GM23248 (cell line): ENCODE measurements at regions not wholly inside any gene's neighbourhood (a gene's known extent, or its start where the extent isn't known, plus 50 kb on each side); places are given as distances from the start of the nearest gene placed in this dataset.

Experiments used
- DNase-seq: peaks from one replicate; pipeline ENCODE4 v3.0.0-alpha.2; 2015
- H2AFZ ChIP-seq: fragments of 200-600 bp; sonication (generic); 2 replicates; pipeline ENCODE4 v1.6.1; 2016; ENCODE audit warnings: antibody characterized with exemption
- H3F3A ChIP-seq: fragments of 200-600 bp; sonication (generic); 2 replicates; pipeline ENCODE4 v1.6.1; 2016; ENCODE audit warnings: mild to moderate bottlenecking, antibody characterized with exemption, mixed run types; ENCODE audit not compliant: insufficient read depth
- H3K27ac ChIP-seq: fragments of 200-600 bp; sonication (generic); 2 replicates; pipeline ENCODE4 v1.5.1; 2016; ENCODE audit warnings: mild to moderate bottlenecking
- H3K27me3 ChIP-seq: fragments of 200-600 bp; sonication (generic); replicated peaks from 2 replicates; pipeline ENCODE4 v1.6.1; 2016; ENCODE audit warnings: mild to moderate bottlenecking; ENCODE audit not compliant: insufficient read depth
- H3K36me3 ChIP-seq: fragments of 200-600 bp; sonication (generic); 2 replicates; pipeline ENCODE4 v1.6.1; 2016; ENCODE audit warnings: low read depth, mild to moderate bottlenecking
- H3K4me1 ChIP-seq: fragments of 200-600 bp; sonication (generic); 2 replicates; pipeline ENCODE4 v1.6.1; 2016; ENCODE audit warnings: mild to moderate bottlenecking; ENCODE audit not compliant: insufficient read depth
- H3K4me2 ChIP-seq: fragments of 200-600 bp; sonication (generic); one replicate; pipeline ENCODE4 v1.6.1; 2016; ENCODE audit warnings: mild to moderate bottlenecking; ENCODE audit not compliant: unreplicated experiment
- H3K4me3 ChIP-seq: fragments of 200-600 bp; sonication (generic); 2 replicates; pipeline ENCODE4 v1.5.1; 2016; ENCODE audit warnings: mild to moderate bottlenecking
- H3K79me2 ChIP-seq: fragments of 200-600 bp; sonication (generic); 2 replicates; pipeline ENCODE4 v1.6.1; 2016; ENCODE audit warnings: mild to moderate bottlenecking; ENCODE audit not compliant: insufficient read depth
- H3K9ac ChIP-seq: fragments of 200-600 bp; sonication (generic); 2 replicates; pipeline ENCODE4 v1.6.1; 2016; ENCODE audit warnings: mild to moderate bottlenecking
- H3K9me2 ChIP-seq: fragments of 200-600 bp; sonication (generic); 2 replicates; pipeline ENCODE4 v1.6.1; 2016; ENCODE audit warnings: mixed run types, mild to moderate bottlenecking, moderate library complexity; ENCODE audit not compliant: insufficient read depth
- H3K9me3 ChIP-seq: fragments of 200-600 bp; sonication (generic); one replicate; pipeline ENCODE4 v1.6.1; 2017; ENCODE audit warnings: low read depth
- H4K20me1 ChIP-seq: fragments of 200-600 bp; sonication (generic); 2 replicates; pipeline ENCODE4 v1.6.0; 2016; ENCODE audit not compliant: insufficient read depth
- EZH2 ChIP-seq: fragments of 200-600 bp; sonication (generic); IDR thresholded peaks from 2 replicates; pipeline ENCODE4 v1.6.1; 2018; ENCODE audit warnings: antibody characterized with exemption, mild to moderate bottlenecking; ENCODE audit not compliant: insufficient read depth, poor library complexity, severe bottlenecking
- EZH2phosphoT487 ChIP-seq: fragments of 200-600 bp; sonication (generic); IDR thresholded peaks from 2 replicates; pipeline ENCODE4 v1.6.1; 2018; ENCODE audit warnings: antibody characterized with exemption, moderate library complexity, mild to moderate bottlenecking, low read depth; ENCODE audit not compliant: insufficient read depth
- WGBS, 2 experiments: methylation state at CpG; one replicate each; pipeline ENCODE4 v1.1.6; 2015 to 2017; ENCODE audit warnings: low lambda C conversion rate in 2 of 2, low coverage in 1 of 2; ENCODE audit errors: missing lambda C conversion rate in 2 of 2; 5-methylcytosine and 5-hydroxymethylcytosine counted together
- in situ Hi-C: fragments of 300-500 bp; cut with MboI; formaldehyde crosslinking; loops from 2 replicates; pipeline ENCODE4 v1.15.0; 2020

DNA sequence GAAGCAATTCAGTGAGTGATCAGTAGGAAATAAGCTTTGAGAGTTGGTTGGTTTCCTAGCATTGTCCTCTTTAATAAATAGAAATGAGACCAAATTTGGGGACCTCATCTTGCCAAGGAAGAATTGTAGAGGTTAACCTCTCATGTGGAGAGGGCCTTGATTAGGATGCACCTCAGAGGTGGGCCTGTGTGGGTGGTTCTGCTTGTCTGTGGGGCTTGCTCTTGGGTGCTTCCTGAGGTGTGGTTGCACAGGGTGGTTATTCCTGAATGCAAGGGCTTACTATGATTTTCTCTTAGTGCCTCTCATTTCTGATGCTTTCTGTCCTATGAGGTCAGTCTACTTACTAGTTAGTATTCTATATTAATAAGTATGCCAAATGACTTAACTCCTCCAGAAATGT, 89.6 kb upstream of the MGAT5 start:
- Histone ChIP-seq H4K20me1 (no peaks in the 10 kb centered on the region), H3K36me3 (no peaks in the 10 kb centered on the region), H3K4me1 (0 out of 2 replicates have a peak, but pooled peaks cover 4% of the 10 kb centered on the region), H3K9ac (no peak overlapping the region), H3K9me2 (no peaks in the 10 kb centered on the region), H2AFZ (no peak overlapping the region), H3K4me3 (no peak overlapping the region), H3K9me3 (no peaks in the 10 kb centered on the region), H3K27me3 (no peaks in the 10 kb centered on the region), H3K27ac (no peak overlapping the region), H3K4me2 (no peak overlapping the region), H3K79me2 (peaks cover 45% of the 10 kb centered on the region), H3F3A (no peaks in the 10 kb centered on the region)
- TF ChIP-seq EZH2 (no peak), EZH2phosphoT487 (no peak)
- in situ Hi-C loops = no loop called here
- DNase-seq = no peak

DNA sequence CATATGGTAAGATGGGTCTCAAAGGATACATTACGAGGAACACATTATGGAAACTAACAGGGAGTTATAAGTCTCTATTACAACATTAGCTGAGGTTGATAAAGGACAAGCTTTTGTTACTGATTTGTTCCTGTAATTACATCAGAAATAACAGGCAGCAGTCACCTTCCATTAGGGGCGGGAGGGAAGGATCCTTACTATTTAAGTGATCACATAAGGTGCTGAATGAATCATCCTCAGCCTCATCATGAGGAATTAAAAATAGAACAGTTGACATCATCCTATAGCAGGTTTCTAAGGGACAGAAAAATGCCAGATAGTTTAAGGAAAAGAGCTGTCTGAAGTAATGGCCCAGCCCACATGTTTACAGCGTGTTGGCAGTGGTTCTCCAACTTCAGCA, 86.9 kb upstream of the MGAT5 start:
- no peaks in the 10 kb centered on the region for H3F3A ChIP-seq
- in situ Hi-C loops = no loop called here
- DNase-seq = peak; percentile 57

DNA sequence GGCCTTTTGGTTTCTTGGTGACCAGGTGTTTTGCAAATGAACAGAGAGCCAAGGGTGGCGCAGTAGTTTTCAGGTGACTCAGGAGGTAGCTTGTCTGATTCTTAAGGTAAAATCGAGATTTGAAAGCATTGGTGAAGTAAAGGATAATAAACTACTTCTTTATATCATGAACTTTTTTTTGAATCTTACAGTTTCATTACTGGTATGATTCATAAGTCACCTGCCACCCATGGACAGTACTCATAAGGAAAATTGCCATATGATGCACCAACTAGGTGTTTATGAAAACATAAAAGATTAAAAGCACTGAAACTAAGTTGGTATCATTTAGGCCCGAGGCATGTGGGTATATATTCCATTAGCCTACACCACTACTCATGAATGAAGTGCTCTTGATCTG, 84.1 kb upstream of the MGAT5 start:
- Histone ChIP-seq H3K4me3 (no peak overlapping the region), H2AFZ (no peak overlapping the region), H3K9me2 (no peaks in the 10 kb centered on the region), H3K4me2 (no peak overlapping the region), H3K4me1 (0 out of 2 replicates have a peak, but pooled peaks cover 4% of the 10 kb centered on the region), H4K20me1 (no peaks in the 10 kb centered on the region), H3F3A (no peaks in the 10 kb centered on the region), H3K27ac (no peak overlapping the region), H3K79me2 (peaks cover 20% of the 10 kb centered on the region), H3K9ac (no peak overlapping the region), H3K27me3 (no peaks in the 10 kb centered on the region), H3K36me3 (no peaks in the 10 kb centered on the region), H3K9me3 (no peaks in the 10 kb centered on the region)
- TF ChIP-seq EZH2 (no peak), EZH2phosphoT487 (no peak)
- 78 to 79% methylated on average over 3 of the region's 3 CpGs for WGBS, 2 experiments
- in situ Hi-C loops = no loop called here
- DNase-seq = no peak

More for the DNA sequence above, 86.9 kb upstream of the MGAT5 start:
- Histone ChIP-seq H3K27me3 (no peaks in the 10 kb centered on the region), H3K4me2 (no peak overlapping the region), H3K79me2 (peaks cover 29% of the 10 kb centered on the region), H3K36me3 (no peaks in the 10 kb centered on the region), H3K9me3 (no peaks in the 10 kb centered on the region), H3K9ac (no peak overlapping the region), H2AFZ (no peak overlapping the region), H4K20me1 (no peaks in the 10 kb centered on the region), H3K27ac (no peak overlapping the region), H3K9me2 (no peaks in the 10 kb centered on the region), H3K4me1 (0 out of 2 replicates have a peak, but pooled peaks cover 4% of the 10 kb centered on the region), H3K4me3 (no peak overlapping the region)
- no peak for TF ChIP-seq EZH2
- TF ChIP-seq EZH2phosphoT487 = no peak
- WGBS, 2 experiments = 96 to 98% methylated on average over 3 of the region's 3 CpGs

DNA sequence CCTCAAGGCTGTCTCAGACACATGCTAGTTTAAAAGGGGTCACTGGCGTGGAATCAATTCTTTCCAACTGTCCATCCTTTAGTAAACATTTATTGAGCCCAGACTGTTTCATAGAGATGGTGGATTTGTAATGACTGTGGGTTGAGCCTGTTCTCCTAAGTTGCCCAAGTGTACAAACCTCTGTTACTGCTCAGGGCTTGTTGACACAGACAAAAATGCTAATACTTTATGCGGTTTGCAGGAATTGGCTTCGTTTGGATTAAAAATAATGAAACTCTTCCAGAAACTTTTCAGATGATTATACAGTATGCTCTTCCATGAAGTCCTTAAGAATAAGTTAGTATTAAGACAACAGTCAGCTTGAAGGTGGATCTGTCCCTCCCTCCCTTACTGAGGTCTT, 83.6 kb upstream of the MGAT5 start:
- Histone ChIP-seq H3K36me3 (no peaks in the 10 kb centered on the region), H3K9me2 (no peaks in the 10 kb centered on the region), H4K20me1 (no peaks in the 10 kb centered on the region), H3K4me1 (0 out of 2 replicates have a peak, but pooled peaks cover 4% of the 10 kb centered on the region), H3K9ac (no peak overlapping the region), H3K79me2 (peaks cover 20% of the 10 kb centered on the region), H3K4me3 (no peak overlapping the region), H3K27me3 (no peaks in the 10 kb centered on the region), H3F3A (no peaks in the 10 kb centered on the region), H3K4me2 (no peak overlapping the region), H2AFZ (no peak overlapping the region), H3K27ac (no peak overlapping the region), H3K9me3 (no peaks in the 10 kb centered on the region)
- TF ChIP-seq EZH2phosphoT487 (no peak), EZH2 (no peak)
- peak; percentile 29 for DNase-seq
- in situ Hi-C loops = no loop called here
- 55 to 64% methylated on average over 3 of the region's 3 CpGs for WGBS, 2 experiments

- no peak overlapping the region for H3K4me2 ChIP-seq
- in situ Hi-C loops = no loop called here
- no peaks in the 10 kb centered on the region for H3K9me3 ChIP-seq
- H3K4me3 ChIP-seq = no peak overlapping the region
- H3K4me1 ChIP-seq = 0 out of 2 replicates have a peak, but pooled peaks cover 4% of the 10 kb centered on the region
- H4K20me1 ChIP-seq = no peaks in the 10 kb centered on the region
- TF ChIP-seq EZH2 (no peak), EZH2phosphoT487 (no peak)
- no peaks in the 10 kb centered on the region for H3K27me3 ChIP-seq
- no peak overlapping the region for H3K9ac ChIP-seq
- no peaks in the 10 kb centered on the region for H3F3A ChIP-seq
- H2AFZ ChIP-seq = no peak overlapping the region
- DNase-seq = no peak
- WGBS, 2 experiments = 90 to 100% methylated on average over 3 of the region's 3 CpGs
- H3K9me2 ChIP-seq = no peaks in the 10 kb centered on the region
- peaks cover 20% of the 10 kb centered on the region for H3K79me2 ChIP-seq
- no peak overlapping the region for H3K27ac ChIP-seq
- H3K36me3 ChIP-seq = no peaks in the 10 kb centered on the region
These were observed 83.2 kb upstream of the MGAT5 start for GRCh38 chr2:134170700-134171099.
